ENCODE measurements at regions not wholly inside any gene's neighbourhood (a gene's known extent, or its start where the extent isn't known, plus 50 kb on each side); places are given as distances from the start of the nearest gene placed in this dataset.
A peak's percentile ranks its signal among the peaks of the same experiment; 100 is the strongest.

DNA sequence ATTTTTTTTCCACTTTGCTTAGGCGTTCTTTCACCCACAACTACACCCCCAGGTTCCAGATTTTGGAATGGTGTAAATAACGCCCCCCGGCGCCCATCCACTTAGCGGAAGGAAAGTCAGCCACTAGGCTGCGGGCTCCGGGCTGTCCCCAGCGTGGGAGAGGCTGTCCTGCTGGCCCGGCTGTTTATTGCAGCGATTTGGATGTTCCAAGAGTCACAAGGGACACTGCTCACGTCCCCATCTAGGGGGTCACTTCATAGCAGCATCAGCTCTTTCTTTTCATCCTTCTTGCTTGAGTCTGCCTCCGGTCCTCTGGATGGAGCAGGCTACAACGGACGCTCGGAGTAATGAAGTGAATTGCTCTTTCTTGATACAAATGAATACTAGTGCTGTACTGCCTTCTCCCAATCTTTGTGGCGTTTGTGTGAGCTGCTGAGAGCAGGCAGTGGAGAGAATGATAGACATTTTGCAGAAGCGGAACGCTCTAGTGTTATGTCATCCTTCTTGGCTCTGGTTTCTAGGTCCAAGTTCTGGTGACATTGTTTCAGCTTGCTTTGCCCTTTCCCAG is 50.7 kb upstream of the PAIP2B start:
- peak; percentile 31 for DNase-seq

DNA sequence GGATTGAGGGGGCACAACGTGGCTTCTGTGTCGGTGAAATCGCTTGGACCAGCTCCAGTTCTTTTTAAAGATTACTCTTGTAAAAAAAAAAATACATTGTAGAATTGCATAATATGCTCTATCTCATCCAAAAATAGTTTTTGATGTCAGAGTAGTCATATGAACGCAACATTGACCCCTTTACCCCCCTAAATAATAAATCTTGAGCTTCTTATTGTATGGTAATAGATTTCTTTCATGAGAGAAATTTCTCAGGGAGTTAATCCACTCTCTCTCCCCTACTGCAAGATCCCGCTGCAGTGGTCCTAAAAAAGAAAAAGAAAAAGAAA is 50.2 kb upstream of the PAIP2B start:
- DNase-seq = no peak

DNA sequence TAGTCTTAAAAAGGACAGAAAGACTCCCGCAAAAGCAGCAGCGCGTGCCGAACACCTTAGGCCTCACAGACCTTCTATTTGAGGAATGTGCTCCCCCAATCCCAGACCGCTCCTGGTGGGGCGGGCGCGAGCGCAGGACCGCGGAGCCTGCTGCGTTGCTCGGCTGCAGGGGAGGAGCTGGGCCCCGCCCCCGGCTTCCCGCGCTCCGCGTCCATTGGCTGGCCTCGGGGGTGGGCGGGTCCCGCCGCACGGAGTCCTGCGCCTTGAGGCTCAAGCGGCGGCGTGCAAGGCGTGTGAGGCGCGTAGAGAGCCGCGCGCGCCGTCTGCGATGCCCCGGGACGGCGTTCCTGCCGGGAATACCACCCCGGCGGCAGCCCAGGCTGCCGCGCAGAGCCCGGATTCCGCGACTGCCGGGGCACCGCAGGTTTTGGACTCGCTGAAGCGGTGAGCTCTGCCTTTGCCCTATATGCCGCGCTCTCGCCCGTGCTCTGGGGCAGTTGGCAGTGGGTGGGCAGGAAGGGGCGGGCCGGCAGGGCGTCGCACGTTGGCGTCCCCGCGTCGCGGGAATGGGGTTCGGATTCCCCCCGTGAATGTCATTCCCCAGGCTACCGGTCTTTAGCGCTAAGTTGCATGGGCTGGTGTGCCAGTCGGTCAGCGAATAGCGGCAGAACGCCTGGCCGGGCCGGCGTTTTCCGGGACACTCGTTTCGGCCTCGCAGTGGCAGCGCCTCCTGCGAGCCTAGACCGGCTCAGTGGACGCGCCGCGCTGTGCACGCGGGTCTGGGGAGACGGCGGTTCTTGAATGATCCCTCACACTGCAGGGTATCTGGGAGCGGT is 49.6 kb upstream of the PAIP2B start:
- DNase-seq = peak; percentile 37

All from NCI-H526 treated with DMSO at 0.1 percent for 48 hours (cell line).